HG02938 (cell line): ENCODE measurements at regions not wholly inside any gene's neighbourhood (a gene's known extent, or its start where the extent isn't known, plus 50 kb on each side); places are given as distances from the start of the nearest gene placed in this dataset.
"Not testable (repeated sequence)": the region's sequence is repeated elsewhere in the genome, so short reads cannot be mapped to it uniquely, and the experiment has no call there.

ENCODE experiments used
- ATAC-seq: cut with Tn5 transposase; IDR thresholded peaks from one replicate; pipeline ENCODE4 v1.9.1; 2021; ENCODE audit warnings: mild to moderate bottlenecking, moderate library complexity; ENCODE audit not compliant: unreplicated experiment

- ATAC-seq = no peak
Observed at GRCh38 chr1:187504779-187505178, 676.0 kb downstream of the PLA2G4A start.

- no peak for ATAC-seq
Observed at GRCh38 chr1:187509091-187509490, 680.3 kb downstream of the PLA2G4A start.

GRCh38 chr1:187513190-187513589 is 684.4 kb downstream of the PLA2G4A start:
- no peak for ATAC-seq

- no peak for ATAC-seq
Observed at GRCh38 chr1:187514110-187514509, 685.4 kb downstream of the PLA2G4A start.

GRCh38 chr1:187516874-187517273 is 688.1 kb downstream of the PLA2G4A start:
- no peak for ATAC-seq

GRCh38 chr1:187517546-187517945 is 688.8 kb downstream of the PLA2G4A start:
- no peak for ATAC-seq

GRCh38 chr1:187527346-187527745 is 698.6 kb downstream of the PLA2G4A start:
- ATAC-seq = no peak

GRCh38 chr1:187537936-187538335 is 709.2 kb downstream of the PLA2G4A start:
- no peak for ATAC-seq

GRCh38 chr1:187549540-187549939 is 720.8 kb downstream of the PLA2G4A start:
- ATAC-seq = no peak

- ATAC-seq = no peak
Observed at GRCh38 chr1:187551061-187551460, 722.3 kb downstream of the PLA2G4A start.

GRCh38 chr1:187563191-187563590 is 734.4 kb downstream of the PLA2G4A start:
- ATAC-seq = no peak

- no peak for ATAC-seq
Observed at GRCh38 chr1:187566354-187566753, 737.6 kb downstream of the PLA2G4A start.

GRCh38 chr1:187568067-187568466 is 739.3 kb downstream of the PLA2G4A start:
- no peak for ATAC-seq

GRCh38 chr1:187570166-187570565 is 741.4 kb downstream of the PLA2G4A start:
- no peak for ATAC-seq

GRCh38 chr1:187577610-187578009 is 748.9 kb downstream of the PLA2G4A start:
- no peak for ATAC-seq

- no peak for ATAC-seq
Observed at GRCh38 chr1:187588917-187589316, 760.2 kb downstream of the PLA2G4A start.

GRCh38 chr1:187605736-187606135 is 777.0 kb downstream of the PLA2G4A start:
- ATAC-seq = no peak

- not testable (repeated sequence) for ATAC-seq
Observed at GRCh38 chr1:187615853-187616735, 787.3 kb downstream of the PLA2G4A start.

GRCh38 chr1:187616830-187617229 is 788.1 kb downstream of the PLA2G4A start:
- not testable (repeated sequence) for ATAC-seq

GRCh38 chr1:187617776-187618175 is 789.0 kb downstream of the PLA2G4A start:
- ATAC-seq = no peak

- ATAC-seq = no peak
Observed at GRCh38 chr1:187619175-187619574, 790.4 kb downstream of the PLA2G4A start.

GRCh38 chr1:187621951-187622350 is 793.2 kb downstream of the PLA2G4A start:
- no peak for ATAC-seq

- no peak for ATAC-seq
Observed at GRCh38 chr1:187622545-187622944, 793.8 kb downstream of the PLA2G4A start.
